T-helper 17 cell (primary cell): ENCODE measurements at regions not wholly inside any gene's neighbourhood (a gene's known extent, or its start where the extent isn't known, plus 50 kb on each side); places are given as distances from the start of the nearest gene placed in this dataset.

ENCODE experiments used
- ATAC-seq: fragments of 150-1000 bp; cut with Tn5 transposase; 2 replicates; pipeline ENCODE4 v1.10.0; 2021; ENCODE audit warnings: mild to moderate bottlenecking, moderate library complexity
- DNase-seq, 3 donors: peaks; one replicate each; pipeline versions ENCODE4 v3.0.0 to v3.0.0-alpha.2; 2020 to 2021
- H3K9me3 ChIP-seq: one replicate; pipeline ENCODE4 v1.7.0; 2013; ENCODE audit warnings: low read length, mild to moderate bottlenecking; ENCODE audit not compliant: control insufficient read depth, poor library complexity, severe bottlenecking
- H3K27ac Mint-ChIP-seq: one replicate; pipeline ENCODE4 v1.8.0; 2022; ENCODE audit warnings: mild to moderate bottlenecking, moderate library complexity, mixed read lengths
- H3K27me3 Mint-ChIP-seq: one replicate; pipeline ENCODE4 v1.8.0; 2022; ENCODE audit warnings: mixed read lengths
- H3K36me3 Mint-ChIP-seq: one replicate; pipeline ENCODE4 v1.8.0; 2022; ENCODE audit warnings: low read depth, mixed read lengths
- H3K4me1 Mint-ChIP-seq: one replicate; pipeline ENCODE4 v1.8.0; 2022; ENCODE audit warnings: mild to moderate bottlenecking, mixed read lengths
- H3K4me3 Mint-ChIP-seq: one replicate; pipeline ENCODE4 v1.8.0; 2022; ENCODE audit warnings: mild to moderate bottlenecking, moderate library complexity, mixed read lengths

GRCh38 chr2:125582516-125582915, 1073.4 kb upstream of the GYPC start:
- no peaks in the 10 kb centered on the region for H3K27me3 Mint-ChIP-seq
- no peak overlapping the region for H3K27ac Mint-ChIP-seq
- H3K4me3 Mint-ChIP-seq = no peak overlapping the region

DNA sequence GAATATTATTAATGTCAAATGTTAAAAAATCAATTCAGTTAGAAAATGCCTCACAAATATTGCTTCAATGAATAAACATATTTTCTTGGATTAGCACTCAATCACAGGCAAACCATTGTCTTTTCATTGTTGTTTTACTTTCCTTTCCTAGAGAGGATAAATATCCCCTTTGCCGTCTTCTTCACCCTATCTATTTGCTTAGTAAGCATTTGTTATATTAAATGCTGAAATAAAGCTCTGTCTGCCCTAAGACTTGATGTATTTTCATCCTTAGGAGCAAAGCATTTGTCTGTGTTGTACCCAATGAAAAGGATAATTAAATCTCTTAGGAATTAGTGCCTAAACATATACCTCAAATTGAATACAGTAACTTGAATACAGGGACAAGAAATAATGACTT, 1071.2 kb upstream of the GYPC start:
- DNase-seq (no peak), ATAC-seq (no peak)
- H3K4me1 Mint-ChIP-seq = no peaks in the 10 kb centered on the region
- H3K9me3 ChIP-seq = no peaks in the 10 kb centered on the region
- H3K36me3 Mint-ChIP-seq = no peaks in the 10 kb centered on the region
- no peak overlapping the region for H3K27ac Mint-ChIP-seq
- H3K4me3 Mint-ChIP-seq = no peak overlapping the region
- H3K27me3 Mint-ChIP-seq = no peaks in the 10 kb centered on the region

More at GRCh38 chr2:125582516-125582915, 1073.4 kb upstream of the GYPC start:
- ATAC-seq (no peak), DNase-seq (no peak)
- no peaks in the 10 kb centered on the region for H3K4me1 Mint-ChIP-seq
- H3K9me3 ChIP-seq = no peaks in the 10 kb centered on the region
- H3K36me3 Mint-ChIP-seq = no peaks in the 10 kb centered on the region

GRCh38 chr2:125588780-125589179, 1067.2 kb upstream of the GYPC start:
- Mint-ChIP-seq H3K4me3 (no peak overlapping the region), H3K27ac (no peak overlapping the region), H3K27me3 (no peaks in the 10 kb centered on the region), H3K36me3 (no peaks in the 10 kb centered on the region), H3K4me1 (no peaks in the 10 kb centered on the region)
- DNase-seq = no peak
- peaks cover 3% of the 10 kb centered on the region for H3K9me3 ChIP-seq
- ATAC-seq = no peak

DNA sequence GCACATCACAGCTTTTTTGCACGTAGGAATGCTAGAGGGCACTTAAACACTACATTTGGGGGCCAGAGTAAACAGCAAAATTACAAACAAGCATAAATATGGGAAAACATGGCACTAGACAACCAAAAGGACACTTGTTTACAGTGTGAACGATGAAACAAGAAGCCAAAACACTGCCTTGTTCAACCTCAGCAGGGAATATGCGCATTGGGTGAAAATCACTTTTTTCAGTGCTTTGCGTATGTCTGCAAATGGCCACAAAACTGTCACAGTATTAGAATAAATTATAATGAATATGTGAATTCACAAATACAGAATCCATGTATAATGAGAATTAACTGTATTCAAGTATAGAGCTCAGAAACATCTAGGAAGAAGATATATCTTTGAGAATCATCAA, 1064.0 kb upstream of the GYPC start:
- Mint-ChIP-seq H3K4me1 (no peaks in the 10 kb centered on the region), H3K27ac (no peak overlapping the region), H3K4me3 (no peak overlapping the region), H3K36me3 (no peaks in the 10 kb centered on the region), H3K27me3 (no peaks in the 10 kb centered on the region)
- DNase-seq = no peak
- peaks cover 3% of the 10 kb centered on the region for H3K9me3 ChIP-seq
- no peak for ATAC-seq

- no peaks in the 10 kb centered on the region for H3K27me3 Mint-ChIP-seq
- no peaks in the 10 kb centered on the region for H3K4me1 Mint-ChIP-seq
- H3K36me3 Mint-ChIP-seq = no peaks in the 10 kb centered on the region
- ATAC-seq (no peak), DNase-seq (no peak)
- peaks cover 3% of the 10 kb centered on the region for H3K9me3 ChIP-seq
- H3K4me3 Mint-ChIP-seq = no peak overlapping the region
- H3K27ac Mint-ChIP-seq = no peak overlapping the region
Measured at GRCh38 chr2:125593036-125593435, 1062.9 kb upstream of the GYPC start.

DNA sequence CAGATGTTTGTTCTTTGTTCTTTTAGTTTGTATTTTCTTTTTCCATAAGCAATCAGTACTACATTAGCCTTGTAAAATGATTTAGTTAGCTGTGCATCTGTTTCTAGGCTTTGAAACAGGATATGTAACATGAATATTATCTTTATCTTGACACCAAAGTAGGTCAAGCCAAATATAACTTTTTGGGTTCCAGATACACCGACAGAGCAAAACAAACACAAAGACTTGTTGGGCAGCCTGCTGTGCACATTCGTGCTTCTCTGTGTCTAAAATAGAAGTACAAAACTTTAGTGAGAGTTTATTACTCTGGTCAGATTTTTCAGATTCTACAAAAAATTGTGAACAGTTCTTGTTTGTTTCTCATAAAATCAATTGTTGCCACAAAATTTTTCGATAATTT, 1059.3 kb upstream of the GYPC start:
- Mint-ChIP-seq H3K27ac (no peak overlapping the region), H3K36me3 (no peaks in the 10 kb centered on the region), H3K4me1 (no peaks in the 10 kb centered on the region), H3K4me3 (no peak overlapping the region), H3K27me3 (no peaks in the 10 kb centered on the region)
- ATAC-seq (no peak), DNase-seq (no peak)
- no peaks in the 10 kb centered on the region for H3K9me3 ChIP-seq

GRCh38 chr2:125615438-125615837, 1040.5 kb upstream of the GYPC start:
- Mint-ChIP-seq H3K4me3 (no peak overlapping the region), H3K27ac (no peak overlapping the region)

DNA sequence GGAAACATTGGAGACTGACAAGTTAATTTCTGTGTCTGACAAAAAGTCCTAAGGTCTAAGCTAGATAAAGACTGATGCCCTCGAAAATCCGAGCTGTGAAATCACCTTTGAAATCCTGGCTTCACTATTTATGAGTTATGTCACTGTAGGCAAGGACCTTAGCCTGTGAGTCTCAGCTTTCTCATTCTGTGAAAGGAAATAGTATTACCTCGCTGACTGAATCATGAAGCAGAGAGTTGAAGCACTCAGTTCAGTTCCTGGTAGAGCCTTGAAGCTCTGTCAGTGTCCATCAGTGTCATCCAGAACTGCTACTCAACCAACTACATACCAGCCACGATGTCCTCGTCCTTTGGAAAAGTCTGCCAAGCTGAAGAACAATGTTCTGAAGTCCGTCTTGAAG, 1025.6 kb upstream of the GYPC start:
- H3K9me3 ChIP-seq = no peaks in the 10 kb centered on the region
- no peaks in the 10 kb centered on the region for H3K36me3 Mint-ChIP-seq
- DNase-seq (no peak), ATAC-seq (no peak)
- no peaks in the 10 kb centered on the region for H3K4me1 Mint-ChIP-seq
- H3K27me3 Mint-ChIP-seq = no peaks in the 10 kb centered on the region
- H3K4me3 Mint-ChIP-seq = no peak overlapping the region
- no peak overlapping the region for H3K27ac Mint-ChIP-seq

More at GRCh38 chr2:125615438-125615837, 1040.5 kb upstream of the GYPC start:
- H3K27me3 Mint-ChIP-seq = no peaks in the 10 kb centered on the region
- no peaks in the 10 kb centered on the region for H3K4me1 Mint-ChIP-seq
- ATAC-seq (no peak), DNase-seq (no peak)
- no peaks in the 10 kb centered on the region for H3K36me3 Mint-ChIP-seq
- no peaks in the 10 kb centered on the region for H3K9me3 ChIP-seq

GRCh38 chr2:125634662-125635061, 1021.3 kb upstream of the GYPC start:
- Mint-ChIP-seq H3K4me3 (no peak overlapping the region), H3K27ac (no peak overlapping the region), H3K36me3 (no peaks in the 10 kb centered on the region), H3K27me3 (no peaks in the 10 kb centered on the region), H3K4me1 (no peaks in the 10 kb centered on the region)
- H3K9me3 ChIP-seq = no peaks in the 10 kb centered on the region
- DNase-seq = no peak
- ATAC-seq = no peak

DNA sequence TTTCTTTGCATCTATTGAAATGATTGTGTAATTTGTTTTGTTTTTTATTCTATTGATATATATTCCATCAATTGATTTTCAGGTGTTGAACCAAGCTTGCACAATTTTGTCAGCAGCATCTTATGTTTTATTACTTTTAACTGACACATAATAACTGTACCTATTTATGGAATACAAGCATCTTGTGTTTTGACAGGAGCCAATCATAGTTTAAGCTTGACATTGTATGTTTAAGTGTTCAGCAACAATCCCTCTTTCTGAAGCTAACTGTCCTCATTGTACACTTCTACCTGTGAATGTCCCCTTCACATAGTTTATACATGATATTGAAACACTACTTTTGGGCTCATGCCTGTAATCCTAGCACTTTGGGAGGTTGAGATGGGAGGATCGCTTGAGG, 1017.6 kb upstream of the GYPC start:
- no peaks in the 10 kb centered on the region for H3K4me1 Mint-ChIP-seq
- no peaks in the 10 kb centered on the region for H3K9me3 ChIP-seq
- no peak overlapping the region for H3K27ac Mint-ChIP-seq
- ATAC-seq (no peak), DNase-seq (no peak)
- no peak overlapping the region for H3K4me3 Mint-ChIP-seq
- no peaks in the 10 kb centered on the region for H3K36me3 Mint-ChIP-seq
- H3K27me3 Mint-ChIP-seq = no peaks in the 10 kb centered on the region

- H3K36me3 Mint-ChIP-seq = no peaks in the 10 kb centered on the region
- no peaks in the 10 kb centered on the region for H3K9me3 ChIP-seq
- no peaks in the 10 kb centered on the region for H3K4me1 Mint-ChIP-seq
- ATAC-seq = no peak
- H3K27ac Mint-ChIP-seq = no peak overlapping the region
- DNase-seq = no peak
- no peaks in the 10 kb centered on the region for H3K27me3 Mint-ChIP-seq
- H3K4me3 Mint-ChIP-seq = no peak overlapping the region
Measured at GRCh38 chr2:125642032-125642431, 1013.9 kb upstream of the GYPC start.

DNA sequence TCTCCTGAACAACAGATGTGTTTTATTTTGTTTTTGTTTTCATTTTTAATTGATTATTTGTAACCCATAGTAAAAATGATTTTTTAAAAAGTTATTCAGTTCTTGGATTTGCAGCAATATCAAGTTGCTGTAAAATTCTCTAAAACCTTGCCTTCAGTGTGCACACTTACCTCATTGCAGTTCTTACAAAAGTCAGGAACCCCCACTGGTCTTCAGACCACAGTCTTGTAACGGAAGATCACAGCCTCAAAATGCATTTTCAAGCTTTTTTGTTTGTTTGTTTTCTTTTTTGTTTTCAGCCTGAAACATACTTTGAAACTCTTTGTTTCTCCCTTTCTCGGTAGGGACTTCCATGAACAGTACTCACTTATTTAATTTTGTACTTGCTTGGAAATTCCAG, 1012.8 kb upstream of the GYPC start:
- Mint-ChIP-seq H3K27ac (no peak overlapping the region), H3K27me3 (no peaks in the 10 kb centered on the region), H3K4me3 (no peak overlapping the region), H3K36me3 (no peaks in the 10 kb centered on the region), H3K4me1 (no peaks in the 10 kb centered on the region)
- no peaks in the 10 kb centered on the region for H3K9me3 ChIP-seq
- ATAC-seq (no peak), DNase-seq (no peak)

- no peak overlapping the region for H3K4me3 Mint-ChIP-seq
- no peak overlapping the region for H3K27ac Mint-ChIP-seq
- no peaks in the 10 kb centered on the region for H3K9me3 ChIP-seq
- ATAC-seq (no peak), DNase-seq (no peak)
- no peaks in the 10 kb centered on the region for H3K27me3 Mint-ChIP-seq
- no peaks in the 10 kb centered on the region for H3K36me3 Mint-ChIP-seq
- H3K4me1 Mint-ChIP-seq = no peaks in the 10 kb centered on the region
Measured at GRCh38 chr2:125643585-125643984, 1012.4 kb upstream of the GYPC start.

- no peak overlapping the region for H3K4me3 Mint-ChIP-seq
- ATAC-seq (no peak), DNase-seq (no peak)
- H3K27me3 Mint-ChIP-seq = no peaks in the 10 kb centered on the region
- no peaks in the 10 kb centered on the region for H3K9me3 ChIP-seq
- H3K27ac Mint-ChIP-seq = no peak overlapping the region
- H3K4me1 Mint-ChIP-seq = no peaks in the 10 kb centered on the region
- H3K36me3 Mint-ChIP-seq = no peaks in the 10 kb centered on the region
Measured at GRCh38 chr2:125644257-125644656, 1011.7 kb upstream of the GYPC start.

DNA sequence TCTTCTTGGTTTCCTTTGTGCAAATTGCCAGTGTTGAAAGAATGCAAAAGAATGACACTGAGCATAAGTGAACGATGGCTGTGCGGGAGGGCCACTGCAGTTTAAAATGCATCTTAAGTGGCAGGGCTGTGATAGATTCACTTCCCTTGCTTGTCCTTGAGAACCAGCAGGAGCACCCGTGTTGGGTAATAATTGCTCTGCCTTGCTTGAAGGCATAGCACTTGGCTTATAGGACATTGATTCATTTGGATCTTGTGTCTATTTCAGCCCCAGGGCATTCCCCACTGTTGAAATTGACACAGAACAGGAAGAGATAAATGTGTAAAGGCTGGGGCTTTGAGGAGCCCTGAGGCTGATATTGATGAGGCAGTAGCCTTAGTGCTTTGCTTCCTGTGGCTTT, 1003.7 kb upstream of the GYPC start:
- no peak overlapping the region for H3K4me3 Mint-ChIP-seq
- DNase-seq (no peak), ATAC-seq (no peak)
- H3K4me1 Mint-ChIP-seq = no peaks in the 10 kb centered on the region
- no peaks in the 10 kb centered on the region for H3K27me3 Mint-ChIP-seq
- H3K36me3 Mint-ChIP-seq = no peaks in the 10 kb centered on the region
- no peaks in the 10 kb centered on the region for H3K9me3 ChIP-seq
- no peak overlapping the region for H3K27ac Mint-ChIP-seq
